ENCODE measurements at regions not wholly inside any gene's neighbourhood (a gene's known extent, or its start where the extent isn't known, plus 50 kb on each side); places are given as distances from the start of the nearest gene placed in this dataset.

GRCh38 chr21:16865632-16866031 lies 647.2 kb upstream of the CXADR start:
- TF ChIP-seq CTCF (conservative IDR thresholded peaks at IDR 0.05; ENCODE audit: low read depth, low read length) = no peak
- TF ChIP-seq EZH2 (IDR thresholded peaks at IDR 0.05; ENCODE audit: borderline replicate concordance, low read depth, low read length, poor library complexity, severe bottlenecking) = no peak

Measured in A673 (cell line).